Skeletal muscle satellite cell (primary cell): ENCODE measurements at regions not wholly inside any gene's neighbourhood (a gene's known extent, or its start where the extent isn't known, plus 50 kb on each side); places are given as distances from the start of the nearest gene placed in this dataset.
"Not testable (repeated sequence)": the region's sequence is repeated elsewhere in the genome, so short reads cannot be mapped to it uniquely, and the experiment has no call there.

Source experiments
- H3K27me3 ChIP-seq: 2 replicates; pipeline ENCODE4 v1.7.0; 2013; ENCODE audit warnings: low read length; ENCODE audit not compliant: control insufficient read depth, insufficient read depth
- H3K36me3 ChIP-seq: 2 replicates; pipeline ENCODE4 v1.7.0; 2013; ENCODE audit warnings: mild to moderate bottlenecking, control low read depth, low read length; ENCODE audit not compliant: insufficient read depth
- H3K4me1 ChIP-seq: 2 replicates; pipeline ENCODE4 v1.7.0; 2013; ENCODE audit warnings: low read length; ENCODE audit not compliant: control insufficient read depth, insufficient read depth
- H3K4me2 ChIP-seq: 2 replicates; pipeline ENCODE4 v1.7.0; 2013; ENCODE audit warnings: mild to moderate bottlenecking, low read length
- H3K4me3 ChIP-seq: 2 replicates; pipeline ENCODE4 v1.7.0; 2013; ENCODE audit warnings: low read length
- H3K9ac ChIP-seq: 2 replicates; pipeline ENCODE4 v1.7.0; 2013; ENCODE audit warnings: mild to moderate bottlenecking, low read depth, low read length, moderate library complexity
- H3K9me3 ChIP-seq: replicated peaks from 2 replicates; pipeline ENCODE4 v1.7.0; 2013; ENCODE audit warnings: mild to moderate bottlenecking, control low read depth, low read length

DNA sequence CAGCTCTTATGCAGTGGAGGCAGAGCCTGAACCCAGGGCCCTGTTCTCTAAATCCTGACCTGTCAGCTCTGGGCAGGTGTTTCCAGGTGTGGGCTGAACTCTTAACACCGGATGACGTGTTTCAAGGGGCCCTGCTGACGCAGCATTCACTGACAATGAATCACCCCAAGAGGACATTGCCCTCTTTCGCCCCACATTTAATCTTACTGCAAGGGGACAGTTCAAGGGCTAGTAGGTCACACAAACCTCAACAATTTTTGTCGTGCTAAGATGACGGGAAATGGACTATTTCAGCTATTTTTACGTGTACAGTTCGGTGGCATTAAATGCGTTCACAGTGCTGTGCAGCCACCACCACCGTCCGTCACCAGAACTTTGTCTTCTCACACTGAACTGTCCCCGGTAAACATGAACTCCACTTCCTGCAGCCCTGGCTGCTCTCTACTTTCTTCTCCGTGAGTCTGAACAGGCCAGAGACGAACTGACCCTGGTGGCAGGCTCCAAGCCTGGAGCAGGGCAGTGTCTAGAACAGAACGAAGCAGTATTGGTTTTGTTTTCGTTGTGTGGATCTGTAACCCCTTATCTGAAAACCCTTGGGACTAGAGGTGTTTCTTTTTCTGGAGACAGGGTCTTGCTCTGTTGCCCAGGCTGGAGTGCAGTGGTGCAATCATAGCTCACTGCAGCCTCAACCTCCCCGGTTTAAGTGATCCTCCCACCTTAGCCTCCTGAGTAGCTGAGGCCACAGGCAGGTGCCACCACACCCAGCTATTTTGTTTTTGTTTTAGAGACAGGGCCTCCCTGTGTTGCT is 88.4 kb upstream of the CIBAR2 start:
- Histone ChIP-seq H3K9ac (no peak overlapping the region), H3K27me3 (no peaks in the 10 kb centered on the region), H3K4me1 (peaks cover 66% of the 10 kb centered on the region), H3K9me3 (no peaks in the 10 kb centered on the region), H3K4me3 (no peak overlapping the region), H3K36me3 (no peaks in the 10 kb centered on the region), H3K4me2 (no peak overlapping the region)

DNA sequence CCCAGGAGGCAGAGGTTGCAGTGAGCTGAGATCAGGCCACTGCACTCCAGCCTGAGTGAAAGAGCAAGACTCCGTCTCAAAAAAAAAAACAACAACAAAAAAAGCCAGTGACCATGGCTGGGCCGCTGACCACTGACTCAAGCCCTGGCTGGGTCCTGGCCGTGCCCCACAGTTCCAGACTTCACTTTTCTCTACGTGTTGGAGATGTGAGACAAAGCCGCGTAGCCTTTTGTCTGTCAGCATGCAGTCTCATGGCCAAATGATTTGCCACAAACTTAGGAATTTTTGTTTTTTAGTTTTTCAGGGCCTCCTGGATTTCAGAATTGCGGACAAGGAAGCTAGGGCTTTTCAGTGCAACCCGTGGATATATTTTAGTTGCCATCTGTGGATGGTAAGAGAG is 89.3 kb upstream of the CIBAR2 start:
- Histone ChIP-seq H3K36me3 (no peaks in the 10 kb centered on the region), H3K4me3 (no peak overlapping the region), H3K4me2 (no peak overlapping the region), H3K4me1 (peaks cover 73% of the 10 kb centered on the region), H3K9me3 (no peaks in the 10 kb centered on the region), H3K9ac (peak overlapping the region; percentile 85), H3K27me3 (no peaks in the 10 kb centered on the region)

DNA sequence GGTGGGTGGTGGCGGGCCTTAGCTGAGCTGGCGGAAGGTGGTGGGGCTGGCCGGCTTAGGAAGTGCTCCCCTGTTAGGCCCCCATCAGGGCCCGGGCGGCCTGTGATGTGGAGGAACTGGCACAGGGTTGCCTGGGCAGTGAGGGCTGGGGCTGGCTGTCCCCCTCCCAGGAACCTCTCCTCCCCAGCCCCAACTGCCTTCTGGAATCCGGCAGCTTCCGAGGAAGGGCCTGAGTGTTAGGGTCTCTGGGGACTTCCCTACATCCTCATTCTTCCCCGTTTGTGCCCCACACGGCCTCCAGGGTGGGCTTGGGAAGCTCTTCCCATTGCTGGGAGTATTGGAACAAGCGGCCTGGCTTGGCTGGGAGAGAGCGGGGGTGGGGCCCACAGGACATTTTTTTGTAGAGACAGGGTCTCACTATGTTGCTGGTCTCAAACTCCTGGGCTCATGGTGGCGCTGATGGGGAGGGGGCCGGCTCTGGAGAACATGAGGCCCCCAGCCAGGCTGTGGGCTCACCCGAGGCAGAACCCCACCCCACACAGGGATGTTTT is 89.9 kb upstream of the CIBAR2 start:
- Histone ChIP-seq H3K27me3 (no peaks in the 10 kb centered on the region), H3K36me3 (no peaks in the 10 kb centered on the region), H3K9ac (peak overlapping the region; percentile 85), H3K4me2 (peak overlapping the region; percentile 26), H3K4me3 (no peak overlapping the region), H3K4me1 (peaks cover 73% of the 10 kb centered on the region), H3K9me3 (no peaks in the 10 kb centered on the region)

DNA sequence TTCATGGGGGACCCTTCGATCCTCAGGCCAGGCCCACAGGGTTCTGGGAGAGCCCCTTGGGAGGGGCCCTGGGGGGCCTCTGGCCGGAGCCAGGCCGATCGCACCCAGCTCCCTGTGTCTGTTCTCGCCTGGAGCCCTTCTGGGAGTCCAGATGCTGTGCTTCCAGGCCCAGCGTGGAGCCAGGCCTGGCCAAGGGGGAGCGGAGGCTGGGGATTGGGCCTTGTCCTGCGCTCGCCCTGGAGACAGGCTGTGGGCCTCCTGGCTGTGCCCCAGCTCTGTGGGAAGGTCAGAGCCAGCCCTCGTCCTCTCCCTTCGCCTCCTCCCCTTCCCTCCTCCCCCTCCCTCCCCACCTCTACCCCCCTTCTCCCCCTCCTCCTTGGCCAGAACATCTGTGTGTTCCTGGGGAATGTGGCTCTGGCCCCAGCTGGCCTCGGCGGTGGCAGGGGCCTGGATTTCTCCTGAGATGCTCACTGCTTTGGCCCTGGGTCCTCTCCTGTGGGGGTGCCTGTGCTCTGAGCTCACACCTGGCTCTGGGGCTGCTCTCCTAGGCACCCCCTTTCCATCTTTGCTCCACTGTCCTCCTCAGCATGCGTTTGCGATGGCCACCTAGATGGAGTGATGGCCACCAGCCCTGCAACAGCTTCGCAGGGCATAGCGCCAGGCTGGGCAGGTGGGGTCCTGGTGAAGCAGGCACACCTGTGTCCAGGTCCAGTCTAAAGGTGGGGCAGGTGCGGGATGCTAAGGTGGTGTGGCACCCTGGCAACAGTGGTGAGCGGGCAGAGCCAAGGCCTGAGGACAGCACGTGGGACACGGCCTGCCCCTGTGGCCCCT is 90.6 kb upstream of the CIBAR2 start:
- peak overlapping the region; percentile 26 for H3K4me2 ChIP-seq
- peaks cover 69% of the 10 kb centered on the region for H3K4me1 ChIP-seq
- H3K27me3 ChIP-seq, result no peaks in the 10 kb centered on the region
- no peaks in the 10 kb centered on the region for H3K36me3 ChIP-seq
- H3K9ac ChIP-seq, result peak overlapping the region; percentile 85
- no peak overlapping the region for H3K4me3 ChIP-seq
- H3K9me3 ChIP-seq, result no peaks in the 10 kb centered on the region

DNA sequence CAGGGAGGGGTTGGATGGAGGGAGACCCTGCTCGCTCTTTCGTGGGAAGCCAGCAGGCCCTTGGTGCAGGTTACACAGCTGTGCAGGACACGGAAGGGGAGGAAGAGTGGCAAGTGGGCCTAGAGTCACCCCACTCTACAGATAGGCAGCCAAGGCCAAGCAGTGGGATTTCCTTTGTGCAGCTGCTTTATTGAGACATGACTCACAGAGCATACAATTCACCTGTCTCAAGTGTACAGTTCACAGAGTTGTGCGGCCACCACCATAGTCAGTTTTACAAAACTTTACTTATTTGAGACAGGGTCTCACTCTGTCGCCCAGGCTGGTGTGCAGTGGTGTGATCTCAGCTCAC is 91.2 kb upstream of the CIBAR2 start:
- Histone ChIP-seq H3K4me3 (no peak overlapping the region), H3K4me2 (no peak overlapping the region), H3K9ac (no peak overlapping the region), H3K9me3 (no peaks in the 10 kb centered on the region), H3K27me3 (no peaks in the 10 kb centered on the region), H3K4me1 (peaks cover 63% of the 10 kb centered on the region), H3K36me3 (no peaks in the 10 kb centered on the region)

DNA sequence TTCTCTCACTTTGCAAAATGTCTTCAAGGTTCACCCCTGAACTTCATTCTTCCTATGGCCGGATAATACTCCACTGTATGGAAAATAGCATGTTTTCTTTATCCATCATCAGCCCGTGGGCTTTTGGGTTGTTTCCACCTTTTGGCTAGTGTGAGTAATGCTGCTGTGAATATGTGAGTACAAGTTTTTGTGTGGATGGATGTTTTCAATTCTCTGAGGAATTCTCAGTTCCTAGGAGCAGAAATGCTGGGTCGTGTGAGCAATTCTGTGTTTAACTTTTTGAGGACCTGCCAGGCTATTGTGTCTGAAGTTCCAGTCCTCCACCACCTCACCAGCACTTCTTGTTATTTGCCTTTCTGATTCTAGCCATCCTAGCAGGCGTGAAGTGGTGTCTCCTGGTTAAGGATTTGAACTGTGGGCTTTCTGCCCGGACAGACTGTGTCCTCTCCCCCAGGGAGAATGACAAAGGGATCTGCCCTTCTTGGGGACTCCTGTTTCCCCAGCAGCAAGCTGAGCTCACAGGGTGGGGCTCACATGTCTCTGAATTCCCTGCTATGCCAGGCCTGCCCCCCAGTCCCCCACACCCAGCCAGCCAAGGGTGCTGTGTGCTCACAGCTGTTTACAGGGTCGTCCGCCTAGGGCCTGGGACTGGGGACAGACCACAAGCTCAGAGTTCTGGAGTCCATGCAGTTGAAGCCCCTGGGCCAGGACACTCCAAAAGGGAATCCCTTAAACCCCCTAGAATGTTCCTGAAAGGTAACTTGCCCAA is 92.2 kb upstream of the CIBAR2 start:
- Histone ChIP-seq H3K9ac (no peak overlapping the region), H3K36me3 (no peaks in the 10 kb centered on the region), H3K4me3 (no peak overlapping the region), H3K4me2 (no peak overlapping the region), H3K27me3 (no peaks in the 10 kb centered on the region), H3K4me1 (peaks cover 55% of the 10 kb centered on the region), H3K9me3 (no peaks in the 10 kb centered on the region)

DNA sequence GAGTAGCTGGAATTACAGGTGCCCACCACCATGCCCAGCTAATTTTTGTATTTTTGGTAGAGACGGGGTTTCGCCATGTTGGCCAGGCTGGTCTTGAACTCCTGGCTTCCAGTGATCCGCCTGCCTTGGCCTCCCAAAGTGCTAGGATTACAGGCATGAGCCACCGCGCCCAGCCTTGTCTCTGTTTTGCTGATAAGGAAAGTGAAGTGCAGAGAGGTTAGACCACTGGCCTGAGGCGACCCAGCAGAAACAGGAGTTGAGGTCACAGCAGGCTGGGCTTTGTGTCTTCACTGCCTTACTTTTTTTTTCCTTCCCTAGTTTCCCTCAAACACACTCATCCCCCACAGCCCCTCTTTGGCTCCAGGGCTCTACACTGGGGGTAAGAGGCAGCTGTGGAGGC is 93.0 kb upstream of the CIBAR2 start:
- H3K27me3 ChIP-seq, H3K9ac ChIP-seq, H3K4me2 ChIP-seq, H3K36me3 ChIP-seq, H3K9me3 ChIP-seq, H3K4me3 ChIP-seq: not testable (repeated sequence)
- H3K4me1 ChIP-seq, result peaks cover 61% of the 10 kb centered on the region

DNA sequence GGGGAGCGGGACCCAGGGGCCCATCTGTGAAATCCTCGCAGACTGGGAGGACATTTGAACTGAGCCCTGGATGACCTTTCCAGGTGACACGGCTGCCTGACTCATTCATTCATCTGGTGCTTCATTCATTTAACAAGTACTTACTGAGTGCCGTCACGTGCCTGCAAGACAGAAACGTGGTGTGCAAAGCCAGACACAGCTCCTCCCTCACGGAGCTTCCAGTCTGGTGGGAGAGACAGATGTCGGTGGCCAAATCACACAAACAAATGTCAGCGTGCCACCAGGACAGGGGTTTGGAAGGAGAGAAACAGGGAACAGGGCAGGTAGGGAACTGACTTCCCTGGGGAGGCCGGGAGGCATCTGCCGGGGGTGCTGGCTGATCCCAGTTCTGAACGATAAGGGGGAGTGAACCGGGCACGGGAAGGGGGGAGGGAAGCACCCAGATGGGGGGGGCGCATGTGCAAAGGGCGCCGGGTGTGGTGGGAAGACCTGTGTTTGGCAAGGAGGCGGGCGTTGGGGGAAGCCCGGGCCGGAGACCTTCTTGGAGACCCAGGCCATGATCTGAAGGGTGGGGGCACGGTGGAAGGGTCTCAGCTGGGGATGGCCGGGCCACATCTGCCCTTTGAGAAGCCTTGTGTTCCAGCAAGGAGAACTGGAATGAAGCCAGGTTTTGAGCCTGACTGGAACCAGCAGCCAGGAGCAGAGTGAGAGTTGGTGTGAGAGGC is 93.6 kb upstream of the CIBAR2 start:
- Histone ChIP-seq H3K4me2 (no peak overlapping the region), H3K4me3 (no peak overlapping the region), H3K9ac (no peak overlapping the region), H3K27me3 (no peaks in the 10 kb centered on the region), H3K36me3 (no peaks in the 10 kb centered on the region), H3K9me3 (no peaks in the 10 kb centered on the region), H3K4me1 (peaks cover 64% of the 10 kb centered on the region)

DNA sequence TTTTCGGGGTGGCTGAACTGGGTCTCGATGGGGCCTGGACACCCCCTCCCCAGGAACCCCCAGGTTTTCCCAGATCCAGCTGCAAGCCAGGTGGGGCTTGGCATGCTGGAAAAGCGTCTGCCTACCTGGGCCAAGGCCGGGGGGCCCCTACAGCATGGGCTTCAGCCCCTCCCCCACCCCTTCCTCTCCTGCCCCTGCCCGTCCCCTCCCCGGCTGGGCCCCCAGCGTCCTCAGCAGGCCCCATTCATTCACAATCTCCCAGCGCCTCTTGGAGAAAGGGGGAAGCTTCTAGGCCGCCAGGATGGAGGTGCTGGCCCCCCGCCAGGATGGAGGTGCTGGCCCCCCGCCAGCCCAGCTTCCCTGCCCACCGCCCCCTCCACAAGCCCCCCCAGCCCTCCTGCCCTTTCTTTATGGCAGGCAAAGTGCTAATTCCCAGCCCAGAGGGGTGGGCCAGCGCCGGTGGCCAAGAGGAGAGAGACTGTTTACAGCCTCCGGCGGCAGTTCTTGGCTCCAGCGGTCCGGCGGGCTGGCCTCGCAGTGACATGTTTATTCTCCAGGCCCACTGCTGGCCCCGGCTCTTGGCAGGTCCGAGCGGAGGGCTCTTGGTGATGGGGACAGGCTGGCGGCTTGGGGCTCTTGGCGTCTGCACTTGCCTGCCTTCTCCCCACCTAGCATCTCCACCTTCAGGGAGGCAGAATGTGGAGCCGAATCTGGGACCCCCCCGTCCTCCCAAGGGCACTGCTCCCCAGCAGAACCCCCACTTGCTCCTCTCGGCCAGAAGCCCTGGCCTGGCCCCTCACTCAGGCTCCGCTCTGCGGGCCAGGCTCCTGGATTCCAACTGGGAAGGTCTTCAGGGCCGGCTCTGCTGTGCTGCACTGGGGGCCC is 94.4 kb upstream of the CIBAR2 start:
- H3K9ac ChIP-seq, result no peak overlapping the region
- H3K9me3 ChIP-seq, result no peaks in the 10 kb centered on the region
- H3K36me3 ChIP-seq, result no peaks in the 10 kb centered on the region
- H3K4me1 ChIP-seq, result peaks cover 64% of the 10 kb centered on the region
- no peaks in the 10 kb centered on the region for H3K27me3 ChIP-seq
- no peak overlapping the region for H3K4me3 ChIP-seq
- no peak overlapping the region for H3K4me2 ChIP-seq

DNA sequence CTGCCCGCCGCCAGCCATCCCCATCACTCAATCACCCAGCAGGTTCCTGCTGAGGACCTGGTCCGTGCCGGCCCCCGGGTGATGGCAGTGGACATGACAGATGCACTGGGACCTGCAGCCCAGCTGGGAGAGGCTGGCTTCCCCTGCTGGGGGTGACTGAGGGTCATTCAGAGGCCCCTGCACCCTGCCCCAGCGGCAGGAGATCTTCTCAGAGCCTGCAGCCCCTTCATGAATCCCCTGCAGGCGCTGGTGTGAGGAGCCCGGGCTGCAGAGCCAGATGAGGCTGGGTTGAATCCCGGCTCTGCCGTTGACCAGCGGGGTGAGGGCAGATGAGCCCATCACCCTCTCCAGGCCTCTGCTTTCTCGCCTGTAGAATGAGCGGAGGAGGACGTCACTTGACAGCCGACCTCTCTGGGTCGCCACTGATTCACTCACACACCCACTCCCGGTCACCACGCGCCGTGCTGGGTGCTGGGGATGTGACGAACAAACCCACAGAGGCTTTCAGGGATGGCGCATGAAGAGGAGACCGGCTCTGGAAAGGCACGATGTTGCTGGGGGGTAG is 95.2 kb upstream of the CIBAR2 start:
- no peaks in the 10 kb centered on the region for H3K27me3 ChIP-seq
- H3K4me3 ChIP-seq, result no peak overlapping the region
- H3K9ac ChIP-seq, result no peak overlapping the region
- H3K4me2 ChIP-seq, result no peak overlapping the region
- no peaks in the 10 kb centered on the region for H3K9me3 ChIP-seq
- H3K4me1 ChIP-seq, result peaks cover 64% of the 10 kb centered on the region
- H3K36me3 ChIP-seq, result no peaks in the 10 kb centered on the region
